Sigmoid colon (tissue), 6 donors: ENCODE measurements at regions not wholly inside any gene's neighbourhood (a gene's known extent, or its start where the extent isn't known, plus 50 kb on each side); places are given as distances from the start of the nearest gene placed in this dataset.

Experiments used
- DNase-seq: peaks from one replicate; pipeline ENCODE4 v3.0.0-alpha.2; 2019
- H3K27ac ChIP-seq, 4 donors: fragments of 200-600 bp; sonication (generic); one replicate each; pipeline ENCODE4 v1.5.1; 2016 to 2019; ENCODE audit warnings: mild to moderate bottlenecking in 1 of 4
- H3K27me3 ChIP-seq, 3 donors: fragments of 200-600 bp; sonication (generic); one replicate each; pipeline ENCODE4 v1.5.1; 2019; ENCODE audit warnings: mild to moderate bottlenecking in 1 of 3
- H3K36me3 ChIP-seq, 4 donors: fragments of 200-600 bp; sonication (generic); one replicate each; pipeline ENCODE4 v1.5.1; 2016 to 2019
- H3K4me1 ChIP-seq, 4 donors: fragments of 200-600 bp; sonication (generic); one replicate each; pipeline ENCODE4 v1.5.1; 2017 to 2019
- H3K4me3 ChIP-seq, 4 donors: fragments of 200-600 bp; sonication (generic); one replicate each; pipeline ENCODE4 v1.5.1; 2017 to 2019; ENCODE audit warnings: mild to moderate bottlenecking in 2 of 4, moderate library complexity in 1 of 4
- H3K9me3 ChIP-seq, 4 donors: fragments of 200-600 bp in 3 of 4; sonication (generic) in 3 of 4; one replicate each; pipeline versions ENCODE4 v1.5.1 to v1.6.1; 2013 to 2019
- EP300 ChIP-seq, 4 donors: sonication (generic); formaldehyde crosslinking; IDR thresholded peaks; one replicate each; pipeline ENCODE4 v1.6.1; 2017; ENCODE audit warnings: antibody characterized with exemption in 4 of 4
- POLR2A ChIP-seq, 2 donors: fragments of 450-650 bp; IDR thresholded peaks; one replicate each; pipeline ENCODE4 v1.6.1; 2016; ENCODE audit warnings: antibody characterized with exemption in 2 of 2, mild to moderate bottlenecking in 2 of 2, moderate library complexity in 2 of 2
- POLR2AphosphoS5 ChIP-seq, 4 donors: sonication (generic); formaldehyde crosslinking; IDR thresholded peaks; one replicate each; pipeline ENCODE4 v1.6.1; 2017; ENCODE audit warnings: antibody characterized with exemption in 4 of 4
- WGBS, 2 donors: extraction: QIAGEN DNeasy Blood & Tissue Kit; methylation state at CpG; one replicate each; pipeline ENCODE4 v1.1.7; 2013; 5-methylcytosine and 5-hydroxymethylcytosine counted together
- intact Hi-C: fragments of 100-400 bp; cut with DNase I; formaldehyde crosslinking; loops from one replicate; pipeline ENCODE4 v1.15.1; 2023
- TF ChIP-seq, protein P1 (sequence below), 4 experiments: fragments of 450-650 bp in 3 of 4; fragments of 200-600 bp in 1 of 4; IDR thresholded peaks; one replicate each; pipeline ENCODE4 v1.5.1; 2016 to 2019; ENCODE audit warnings: antibody characterized with exemption in 4 of 4, mild to moderate bottlenecking in 3 of 4, moderate library complexity in 2 of 4
- donor health status: healthy with polysubstance abuse.
- donor health status: healthy.

DNA sequence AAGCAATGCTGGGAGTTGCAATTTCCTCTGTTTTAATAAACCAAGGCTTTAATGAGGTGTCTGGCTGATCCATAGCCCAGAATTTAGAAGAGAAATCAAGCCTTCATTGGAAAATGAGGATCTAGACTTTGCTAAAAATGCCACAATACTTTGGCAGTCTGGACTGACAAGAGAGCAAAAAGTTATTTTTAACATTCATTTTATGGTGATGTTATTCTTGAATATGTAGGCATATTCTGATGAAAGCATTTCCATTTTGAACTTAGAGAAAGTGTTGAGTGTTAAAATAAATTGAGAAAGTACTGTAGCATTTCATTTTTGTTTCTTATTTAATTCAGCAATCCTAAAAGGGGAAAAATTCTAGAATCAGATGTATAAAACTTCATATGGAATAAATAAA is 151.8 kb upstream of the HNMT start:
- Histone ChIP-seq H3K27ac (no peak overlapping the region), H3K4me3 (no peak overlapping the region), H3K36me3 (no peaks in the 10 kb centered on the region), H3K9me3 (peaks cover 0 to 5% (median 0%) of the 10 kb centered on the region in 4 donors), H3K27me3 (no peaks in the 10 kb centered on the region), H3K4me1 (no peaks in the 10 kb centered on the region)
- TF ChIP-seq EP300 (IDR thresholded peaks at IDR 0.05) (no peak), POLR2A (IDR thresholded peaks at IDR 0.05) (no peak), POLR2AphosphoS5 (IDR thresholded peaks at IDR 0.05) (no peak)
- TF ChIP-seq, protein P1, sequence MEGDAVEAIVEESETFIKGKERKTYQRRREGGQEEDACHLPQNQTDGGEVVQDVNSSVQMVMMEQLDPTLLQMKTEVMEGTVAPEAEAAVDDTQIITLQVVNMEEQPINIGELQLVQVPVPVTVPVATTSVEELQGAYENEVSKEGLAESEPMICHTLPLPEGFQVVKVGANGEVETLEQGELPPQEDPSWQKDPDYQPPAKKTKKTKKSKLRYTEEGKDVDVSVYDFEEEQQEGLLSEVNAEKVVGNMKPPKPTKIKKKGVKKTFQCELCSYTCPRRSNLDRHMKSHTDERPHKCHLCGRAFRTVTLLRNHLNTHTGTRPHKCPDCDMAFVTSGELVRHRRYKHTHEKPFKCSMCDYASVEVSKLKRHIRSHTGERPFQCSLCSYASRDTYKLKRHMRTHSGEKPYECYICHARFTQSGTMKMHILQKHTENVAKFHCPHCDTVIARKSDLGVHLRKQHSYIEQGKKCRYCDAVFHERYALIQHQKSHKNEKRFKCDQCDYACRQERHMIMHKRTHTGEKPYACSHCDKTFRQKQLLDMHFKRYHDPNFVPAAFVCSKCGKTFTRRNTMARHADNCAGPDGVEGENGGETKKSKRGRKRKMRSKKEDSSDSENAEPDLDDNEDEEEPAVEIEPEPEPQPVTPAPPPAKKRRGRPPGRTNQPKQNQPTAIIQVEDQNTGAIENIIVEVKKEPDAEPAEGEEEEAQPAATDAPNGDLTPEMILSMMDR (IDR thresholded peaks at IDR 0.05), result no peak
- intact Hi-C loops, result no loop called here
- no peak for DNase-seq

DNA sequence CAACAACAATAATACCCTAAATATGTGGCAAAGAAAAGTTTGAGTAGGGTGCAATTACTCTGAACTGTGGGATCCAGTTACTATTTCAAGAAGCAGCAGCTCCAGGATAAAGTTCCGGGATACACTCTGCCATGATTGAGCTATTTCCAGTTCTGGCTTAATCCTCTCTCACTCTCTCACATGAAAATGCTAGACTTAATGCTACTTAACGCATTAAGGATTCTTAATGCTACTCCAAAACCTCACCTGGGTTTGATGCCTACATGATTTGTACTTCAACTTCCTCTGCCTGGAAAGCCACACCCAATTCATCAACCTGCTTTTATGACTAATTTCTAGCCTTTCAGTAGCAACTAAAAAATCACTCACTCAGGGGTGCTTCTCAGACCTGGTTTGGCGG is 151.1 kb upstream of the HNMT start:
- H3K27me3 ChIP-seq, result no peaks in the 10 kb centered on the region
- TF ChIP-seq POLR2AphosphoS5 (IDR thresholded peaks at IDR 0.05) (no peak), POLR2A (IDR thresholded peaks at IDR 0.05) (no peak), EP300 (IDR thresholded peaks at IDR 0.05) (no peak)
- TF ChIP-seq, protein P1 (IDR thresholded peaks at IDR 0.05), result no peak
- H3K27ac ChIP-seq, result no peak overlapping the region
- no peak for DNase-seq
- intact Hi-C loops, result no loop called here
- H3K36me3 ChIP-seq, result no peaks in the 10 kb centered on the region
- H3K4me1 ChIP-seq, result no peaks in the 10 kb centered on the region
- H3K9me3 ChIP-seq, result peaks cover 0 to 5% (median 0%) of the 10 kb centered on the region in 4 donors
- 91% methylated on average over 3 of the region's 3 CpGs for WGBS, 2 donors
- H3K4me3 ChIP-seq, result no peak overlapping the region

DNA sequence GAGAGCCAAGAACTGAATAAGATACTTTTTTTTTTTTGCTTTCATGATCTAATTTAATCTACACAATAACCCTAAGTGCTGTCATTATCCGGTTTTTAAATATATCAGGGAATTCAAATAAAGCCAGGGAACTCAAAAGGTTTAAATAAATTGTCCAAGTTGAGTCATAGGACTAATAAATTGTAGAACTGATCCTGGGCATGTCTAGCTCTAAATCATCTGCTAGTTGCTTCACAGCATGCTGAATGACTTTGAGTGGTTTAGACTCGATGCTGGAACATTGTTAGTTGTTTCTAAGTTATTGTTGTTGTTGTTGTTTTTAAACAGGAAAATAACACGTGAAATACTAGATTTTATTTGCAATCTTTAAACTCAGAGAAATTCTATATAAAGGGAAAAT is 147.2 kb upstream of the HNMT start:
- Histone ChIP-seq H3K4me3 (no peak overlapping the region), H3K27ac (no peak overlapping the region), H3K36me3 (no peaks in the 10 kb centered on the region), H3K4me1 (no peaks in the 10 kb centered on the region), H3K27me3 (no peaks in the 10 kb centered on the region), H3K9me3 (no peaks in the 10 kb centered on the region)
- no peak for DNase-seq
- TF ChIP-seq EP300 (IDR thresholded peaks at IDR 0.05), result no peak
- TF ChIP-seq, protein P1 (IDR thresholded peaks at IDR 0.05), result no peak
- intact Hi-C loops, result no loop called here
- whole genome bisulfite sequencing, 2 donors, result 66 to 77% methylated on average over 3 of the region's 3 CpGs

DNA sequence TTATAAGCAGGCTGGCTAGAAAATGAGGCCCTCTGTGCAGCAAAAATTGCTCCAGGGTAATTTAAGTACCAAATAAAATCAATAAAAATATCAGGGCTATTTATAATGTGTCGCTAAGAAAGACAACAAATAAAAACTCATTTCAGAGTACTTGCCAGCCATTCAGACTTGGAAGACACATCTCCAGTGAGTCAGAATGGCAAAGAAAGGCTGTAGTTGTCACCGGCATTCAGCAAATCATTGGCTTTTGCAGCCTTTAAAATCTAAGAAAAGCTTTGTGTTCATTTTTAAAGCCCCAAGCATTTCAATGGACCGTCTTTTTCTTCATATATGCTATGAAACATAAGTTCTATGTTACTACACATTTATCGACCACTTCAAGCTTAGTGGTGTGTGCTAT is 141.1 kb upstream of the HNMT start:
- no peak for DNase-seq
- no peaks in the 10 kb centered on the region for H3K9me3 ChIP-seq
- intact Hi-C loops, result no loop called here
- H3K4me1 ChIP-seq, result no peaks in the 10 kb centered on the region
- H3K27ac ChIP-seq, result no peak overlapping the region
- TF ChIP-seq EP300 (IDR thresholded peaks at IDR 0.05) (no peak), POLR2AphosphoS5 (IDR thresholded peaks at IDR 0.05) (no peak), POLR2A (IDR thresholded peaks at IDR 0.05) (no peak)
- TF ChIP-seq, protein P1 (IDR thresholded peaks at IDR 0.05), result no peak
- no peak overlapping the region for H3K4me3 ChIP-seq
- no peaks in the 10 kb centered on the region for H3K36me3 ChIP-seq
- WGBS, 2 donors, result 88 to 94% methylated on average over 4 of the region's 4 CpGs
- H3K27me3 ChIP-seq, result no peaks in the 10 kb centered on the region

DNA sequence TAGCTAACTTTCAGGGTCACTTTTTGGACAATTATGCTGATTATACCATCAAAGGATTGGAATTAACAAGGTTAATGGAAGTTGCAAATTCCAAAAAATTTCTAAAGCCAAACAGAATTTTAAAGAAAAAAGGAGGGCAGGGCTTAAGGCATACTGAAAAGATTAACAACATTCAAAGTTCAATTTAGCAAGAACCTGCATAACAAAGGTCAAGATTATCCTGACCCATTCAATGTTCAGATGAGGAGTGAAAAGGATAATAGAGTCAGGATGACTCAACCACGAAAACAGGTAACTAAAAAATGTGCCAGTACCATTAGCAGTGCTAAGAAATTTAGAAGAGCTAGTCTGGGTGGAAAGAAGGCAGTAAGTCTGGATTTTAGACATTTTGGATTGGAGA is 139.8 kb upstream of the HNMT start:
- WGBS, 2 donors, result 78 to 83% methylated on average over 1 of the region's 1 CpG
- H3K27me3 ChIP-seq, result no peaks in the 10 kb centered on the region
- intact Hi-C loops, result no loop called here
- H3K4me3 ChIP-seq, result no peak overlapping the region
- no peak overlapping the region for H3K27ac ChIP-seq
- TF ChIP-seq, protein P1 (IDR thresholded peaks at IDR 0.05), result no peak
- no peak for TF ChIP-seq POLR2AphosphoS5 (IDR thresholded peaks at IDR 0.05)
- TF ChIP-seq EP300 (IDR thresholded peaks at IDR 0.05), result no peak
- H3K4me1 ChIP-seq, result no peaks in the 10 kb centered on the region
- no peaks in the 10 kb centered on the region for H3K36me3 ChIP-seq
- no peak for DNase-seq
- H3K9me3 ChIP-seq, result no peaks in the 10 kb centered on the region
